Osteoblast (primary cell): ENCODE measurements at regions not wholly inside any gene's neighbourhood (a gene's known extent, or its start where the extent isn't known, plus 50 kb on each side); places are given as distances from the start of the nearest gene placed in this dataset.

Source experiments
- DNase-seq: peaks from one replicate; pipeline ENCODE4 v3.0.0; 2011; ENCODE audit warnings: low spot score, mixed read lengths; ENCODE audit not compliant: insufficient read length; ENCODE audit errors: missing footprints
- H2AFZ ChIP-seq: 2 replicates; pipeline ENCODE4 v1.6.0; 2011; ENCODE audit warnings: mild to moderate bottlenecking, low read length
- H3K27ac ChIP-seq: 2 replicates; pipeline ENCODE4 v1.5.1; 2011; ENCODE audit warnings: mild to moderate bottlenecking, low read depth, low read length, moderate library complexity
- H3K27me3 ChIP-seq: 2 replicates; pipeline ENCODE4 v1.6.0; 2012; ENCODE audit warnings: mild to moderate bottlenecking, control low read depth, inconsistent platforms, low read length, moderate library complexity; ENCODE audit not compliant: insufficient read depth
- H3K36me3 ChIP-seq: 2 replicates; pipeline ENCODE4 v1.5.1; 2011; ENCODE audit warnings: mild to moderate bottlenecking, low read length, control low read depth, moderate library complexity; ENCODE audit not compliant: insufficient read depth
- H3K4me1 ChIP-seq: 2 replicates; pipeline ENCODE4 v1.5.1; 2011; ENCODE audit warnings: mild to moderate bottlenecking, low read length, control low read depth, moderate library complexity; ENCODE audit not compliant: insufficient read depth
- H3K4me2 ChIP-seq: 2 replicates; pipeline ENCODE4 v1.6.0; 2011; ENCODE audit warnings: mild to moderate bottlenecking, low read length; ENCODE audit not compliant: insufficient read depth
- H3K4me3 ChIP-seq: fragments of 200-600 bp; sonication (generic); 3 replicates; pipeline ENCODE4 v1.5.1; 2012; ENCODE audit warnings: mild to moderate bottlenecking, low read length, inconsistent platforms; ENCODE audit not compliant: insufficient read depth
- H3K79me2 ChIP-seq: 2 replicates; pipeline ENCODE4 v1.6.0; 2012; ENCODE audit warnings: mild to moderate bottlenecking, low read length, control low read depth, inconsistent platforms; ENCODE audit not compliant: insufficient read depth
- H3K9me3 ChIP-seq: 2 replicates; pipeline ENCODE4 v1.5.1; 2011; ENCODE audit warnings: low read depth, low read length, control low read depth
- H4K20me1 ChIP-seq: 2 replicates; pipeline ENCODE4 v1.6.0; 2012; ENCODE audit warnings: mild to moderate bottlenecking, low read length, control low read depth; ENCODE audit not compliant: insufficient read depth
- CTCF ChIP-seq: IDR thresholded peaks from 2 replicates; pipeline ENCODE4 v1.5.1; 2011; ENCODE audit warnings: mild to moderate bottlenecking, low read depth, low read length, moderate library complexity; ENCODE audit errors: extremely low read depth

GRCh38 chr1:19006837-19007271 lies 50.4 kb upstream of the IFFO2 start:
- peaks cover 29% of the 10 kb centered on the region for H3K4me1 ChIP-seq
- no peak for DNase-seq
- no peak overlapping the region for H3K4me3 ChIP-seq
- H3K79me2 ChIP-seq: no peaks in the 10 kb centered on the region
- H3K4me2 ChIP-seq: no peak overlapping the region
- H4K20me1 ChIP-seq: no peaks in the 10 kb centered on the region
- no peak for TF ChIP-seq CTCF
- H3K27me3 ChIP-seq: no peaks in the 10 kb centered on the region
- no peaks in the 10 kb centered on the region for H3K36me3 ChIP-seq
- H3K9me3 ChIP-seq: no peaks in the 10 kb centered on the region
- H2AFZ ChIP-seq: no peak overlapping the region
- no peak overlapping the region for H3K27ac ChIP-seq
